Thymus (tissue), 11 donors: ENCODE measurements at regions not wholly inside any gene's neighbourhood (a gene's known extent, or its start where the extent isn't known, plus 50 kb on each side); places are given as distances from the start of the nearest gene placed in this dataset.

Source experiments
- DNase-seq, 9 donors: peaks; one replicate each; pipeline ENCODE4 v3.0.0-alpha.2; 2013; ENCODE audit warnings: low spot score in 9 of 9, low read depth in 6 of 9, missing footprints in 1 of 9
- H3K27ac ChIP-seq, 2 donors: one replicate each; pipeline ENCODE4 v1.5.1; 2013; ENCODE audit warnings: control low read depth in 1 of 2, low read depth in 1 of 2, low read length in 1 of 2, mild to moderate bottlenecking in 1 of 2, moderate library complexity in 1 of 2
- H3K27me3 ChIP-seq, 2 donors: one replicate each; pipeline ENCODE4 v1.5.1; 2013; ENCODE audit warnings: low read length in 1 of 2; ENCODE audit not compliant: control insufficient read depth in 2 of 2, insufficient read depth in 1 of 2
- H3K36me3 ChIP-seq, 2 donors: one replicate each; pipeline ENCODE4 v1.5.1; 2013; ENCODE audit warnings: low read length in 1 of 2, mild to moderate bottlenecking in 1 of 2, moderate library complexity in 1 of 2; ENCODE audit not compliant: control insufficient read depth in 2 of 2, insufficient read depth in 2 of 2
- H3K4me1 ChIP-seq, 2 donors: one replicate each; pipeline ENCODE4 v1.5.1; 2013; ENCODE audit warnings: low read length in 2 of 2; ENCODE audit not compliant: control insufficient read depth in 2 of 2, insufficient read depth in 2 of 2
- H3K4me3 ChIP-seq, 2 donors: one replicate each; pipeline ENCODE4 v1.5.1; 2013; ENCODE audit warnings: low read length in 2 of 2, control low read depth in 1 of 2, mild to moderate bottlenecking in 1 of 2
- H3K9me3 ChIP-seq, 2 donors: one replicate each; pipeline ENCODE4 v1.5.1; 2013; ENCODE audit warnings: low read length in 1 of 2, mild to moderate bottlenecking in 1 of 2; ENCODE audit not compliant: control insufficient read depth in 2 of 2, insufficient read depth in 1 of 2
- WGBS: extraction: QIAGEN DNeasy Blood & Tissue Kit; methylation state at CpG from one replicate; pipeline ENCODE4 v1.1.7; 2013; 5-methylcytosine and 5-hydroxymethylcytosine counted together
- donor health status: healthy.

DNA sequence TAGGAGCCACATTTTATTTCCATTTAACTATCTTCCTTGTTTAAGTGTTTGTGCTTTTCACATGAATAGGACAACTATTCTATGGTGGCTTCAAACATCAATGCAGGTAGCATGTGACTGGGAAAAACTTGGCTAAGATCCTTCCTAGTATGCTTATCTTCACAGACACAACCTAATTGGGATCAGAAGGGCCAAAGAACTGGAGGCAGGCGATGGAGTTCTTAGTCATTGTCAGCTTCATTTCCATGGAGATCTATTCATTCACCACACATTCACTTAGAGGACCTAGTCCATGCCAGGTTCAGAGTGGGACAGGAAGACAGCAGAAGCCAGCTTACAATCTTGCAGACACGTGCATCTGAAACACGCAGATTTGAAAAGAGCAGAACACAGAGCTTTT lies 277.5 kb upstream of the PPP2R3A start:
- no peak overlapping the region for H3K4me3 ChIP-seq
- no peak overlapping the region for H3K27ac ChIP-seq
- WGBS, result 96% methylated on average over 3 of the region's 3 CpGs
- no peaks in the 10 kb centered on the region for H3K4me1 ChIP-seq
- DNase-seq, result no peak
- no peaks in the 10 kb centered on the region for H3K27me3 ChIP-seq
- H3K36me3 ChIP-seq, result no peaks in the 10 kb centered on the region
- no peaks in the 10 kb centered on the region for H3K9me3 ChIP-seq

DNA sequence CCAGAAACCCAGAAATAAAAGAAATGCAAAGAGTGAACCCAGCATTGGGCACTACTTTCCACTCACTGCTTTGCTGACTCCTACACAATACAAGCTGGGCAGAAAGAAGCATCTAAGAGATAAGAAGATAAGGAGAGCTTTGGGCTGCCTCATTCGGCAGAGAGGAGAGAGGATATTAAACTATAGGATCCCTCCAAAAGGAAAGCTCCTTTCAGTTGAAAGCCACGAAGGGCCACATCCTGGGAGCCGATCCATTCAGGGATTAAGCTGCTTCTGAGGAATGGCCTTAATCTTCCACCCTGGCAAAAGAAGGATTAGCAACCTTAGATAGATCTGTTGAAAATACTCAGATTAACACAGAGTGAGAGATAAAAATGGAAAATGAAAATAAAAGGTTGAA lies 274.9 kb upstream of the PPP2R3A start:
- H3K27me3 ChIP-seq, result no peaks in the 10 kb centered on the region
- H3K4me1 ChIP-seq, result no peaks in the 10 kb centered on the region
- WGBS, result 76% methylated on average over 3 of the region's 3 CpGs
- no peak for DNase-seq
- no peak overlapping the region for H3K4me3 ChIP-seq
- H3K36me3 ChIP-seq, result no peaks in the 10 kb centered on the region
- no peak overlapping the region for H3K27ac ChIP-seq
- H3K9me3 ChIP-seq, result no peaks in the 10 kb centered on the region

GRCh38 chr3:135691240-135691639 lies 274.3 kb upstream of the PPP2R3A start:
- Histone ChIP-seq H3K27ac (no peak overlapping the region), H3K4me1 (no peaks in the 10 kb centered on the region), H3K27me3 (no peaks in the 10 kb centered on the region), H3K4me3 (no peak overlapping the region), H3K36me3 (no peaks in the 10 kb centered on the region), H3K9me3 (no peaks in the 10 kb centered on the region)
- no peak for DNase-seq
- 72% methylated on average over 1 of the region's 1 CpG for WGBS

- Histone ChIP-seq H3K27me3 (no peaks in the 10 kb centered on the region), H3K4me1 (no peaks in the 10 kb centered on the region), H3K9me3 (no peaks in the 10 kb centered on the region), H3K36me3 (no peaks in the 10 kb centered on the region), H3K27ac (no peak overlapping the region), H3K4me3 (no peak overlapping the region)
- WGBS, result 45% methylated on average over 1 of the region's 1 CpG
- no peak for DNase-seq
Measured at GRCh38 chr3:135694142-135694541, 271.4 kb upstream of the PPP2R3A start.

DNA sequence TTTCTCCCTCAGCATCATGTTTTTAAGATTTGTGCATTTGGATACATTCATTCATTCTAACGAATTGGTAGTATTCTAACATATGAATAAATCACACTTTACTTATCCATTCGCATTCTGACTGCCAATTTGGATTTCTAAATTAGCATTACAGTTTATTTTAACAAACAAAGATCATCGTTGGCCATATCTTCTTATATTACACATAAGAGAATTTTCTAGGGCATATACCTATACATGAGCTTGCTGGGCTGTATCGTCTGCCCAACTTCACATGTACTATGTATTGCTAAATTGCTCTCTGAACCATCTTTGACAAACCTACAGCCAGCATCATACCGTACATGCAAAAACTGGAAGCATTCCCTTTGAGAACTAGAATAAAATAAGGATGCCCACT lies 265.8 kb upstream of the PPP2R3A start:
- WGBS, result 90% methylated on average over 5 of the region's 5 CpGs
- no peaks in the 10 kb centered on the region for H3K36me3 ChIP-seq
- no peaks in the 10 kb centered on the region for H3K27me3 ChIP-seq
- H3K9me3 ChIP-seq, result no peaks in the 10 kb centered on the region
- no peaks in the 10 kb centered on the region for H3K4me1 ChIP-seq
- no peak overlapping the region for H3K4me3 ChIP-seq
- no peak for DNase-seq
- no peak overlapping the region for H3K27ac ChIP-seq

DNA sequence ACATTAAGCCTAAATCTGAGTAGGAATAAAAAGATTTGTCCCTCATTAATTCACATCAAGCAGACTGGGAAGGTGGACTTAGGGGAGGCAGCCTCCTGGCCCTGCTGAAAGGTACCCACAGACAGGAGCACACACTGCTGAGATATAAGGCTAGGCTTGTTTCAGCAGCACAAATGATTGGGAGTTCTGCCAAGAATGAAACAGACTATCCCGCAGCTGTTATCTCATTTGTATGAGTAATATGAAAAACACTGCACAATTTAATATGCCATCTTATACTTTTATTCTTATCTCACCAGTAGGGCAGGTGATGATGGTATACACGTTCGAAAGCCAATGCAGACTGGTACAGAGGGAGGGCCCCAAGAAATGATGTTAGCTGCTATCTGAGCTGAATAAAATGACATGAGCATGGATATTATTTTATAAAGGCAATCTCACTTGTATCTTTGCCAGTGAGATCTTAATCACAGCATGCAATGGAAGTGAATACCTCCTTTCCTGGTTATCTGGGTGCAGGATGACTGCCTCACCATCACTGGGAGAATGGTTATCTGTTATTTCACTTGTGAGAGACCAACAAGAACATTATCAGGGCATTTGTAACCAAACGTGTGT lies 258.7 kb upstream of the PPP2R3A start:
- WGBS, result 92% methylated on average over 4 of the region's 4 CpGs
- H3K9me3 ChIP-seq, result no peaks in the 10 kb centered on the region
- no peak overlapping the region for H3K27ac ChIP-seq
- no peaks in the 10 kb centered on the region for H3K27me3 ChIP-seq
- H3K4me1 ChIP-seq, result no peaks in the 10 kb centered on the region
- no peak overlapping the region for H3K4me3 ChIP-seq
- H3K36me3 ChIP-seq, result no peaks in the 10 kb centered on the region
- no peak for DNase-seq

DNA sequence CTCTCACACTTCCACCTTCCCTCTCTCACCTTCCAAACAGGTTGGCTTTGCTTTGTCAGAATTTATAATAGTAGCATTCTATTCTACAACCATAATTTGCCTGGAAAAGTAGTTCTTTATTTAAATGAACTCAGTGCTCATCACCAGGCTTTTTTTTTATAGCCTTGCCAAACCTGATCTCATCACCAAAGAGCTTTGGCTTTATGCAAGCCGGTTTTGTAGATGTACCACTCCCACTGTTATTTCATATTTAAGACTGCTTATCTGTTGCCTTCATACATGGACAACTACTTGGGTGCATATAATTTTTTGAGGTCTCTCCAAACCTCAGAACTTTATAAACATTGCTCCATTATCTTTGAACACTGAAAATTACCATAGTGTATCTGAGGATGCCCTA lies 246.1 kb upstream of the PPP2R3A start:
- H3K27ac ChIP-seq, result no peak overlapping the region
- DNase-seq, result no peak
- 91% methylated on average over 1 of the region's 1 CpG for whole genome bisulfite sequencing
- H3K4me1 ChIP-seq, result no peaks in the 10 kb centered on the region
- no peak overlapping the region for H3K4me3 ChIP-seq
- no peaks in the 10 kb centered on the region for H3K9me3 ChIP-seq
- H3K27me3 ChIP-seq, result no peaks in the 10 kb centered on the region
- H3K36me3 ChIP-seq, result no peaks in the 10 kb centered on the region

DNA sequence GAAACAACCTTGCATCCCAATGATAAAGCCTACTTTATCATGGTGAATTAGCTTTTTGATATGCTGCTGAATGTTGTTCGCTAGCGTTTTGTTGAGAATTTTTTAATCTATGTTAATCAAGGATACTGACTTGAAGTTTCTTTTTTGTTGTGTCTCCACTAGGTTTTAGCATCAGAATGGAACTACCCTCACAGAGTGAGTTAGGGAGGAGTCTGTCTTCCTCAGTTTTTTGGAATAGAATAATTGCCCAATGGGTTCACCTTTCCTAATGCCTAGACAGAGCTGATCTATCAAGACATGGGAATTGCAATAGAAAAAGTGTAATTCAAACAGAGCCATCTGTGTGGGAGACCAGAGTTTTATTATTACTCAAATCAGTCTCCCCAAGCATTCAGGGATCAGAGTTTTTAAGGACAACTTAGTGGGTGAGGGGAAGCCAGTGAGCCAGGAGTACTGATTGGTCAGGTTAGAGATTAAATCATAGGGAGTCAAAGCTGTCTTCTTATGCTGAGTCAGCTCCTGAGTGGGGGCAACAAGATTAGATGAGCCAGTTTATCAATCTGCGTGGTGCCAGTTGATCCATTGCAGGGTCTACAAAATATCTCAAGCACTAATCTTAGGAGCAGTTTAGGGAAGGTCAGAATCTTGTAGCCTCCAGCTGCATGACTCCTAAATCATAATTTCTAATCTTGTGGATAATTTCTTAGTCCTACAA lies 237.4 kb upstream of the PPP2R3A start:
- Histone ChIP-seq H3K4me3 (no peak overlapping the region), H3K9me3 (peaks cover 0 to 11% of the 10 kb centered on the region in 2 donors), H3K4me1 (no peaks in the 10 kb centered on the region), H3K36me3 (no peaks in the 10 kb centered on the region), H3K27me3 (no peaks in the 10 kb centered on the region), H3K27ac (no peak overlapping the region)
- WGBS, result 89% methylated on average over 3 of the region's 3 CpGs
- DNase-seq, result no peak

DNA sequence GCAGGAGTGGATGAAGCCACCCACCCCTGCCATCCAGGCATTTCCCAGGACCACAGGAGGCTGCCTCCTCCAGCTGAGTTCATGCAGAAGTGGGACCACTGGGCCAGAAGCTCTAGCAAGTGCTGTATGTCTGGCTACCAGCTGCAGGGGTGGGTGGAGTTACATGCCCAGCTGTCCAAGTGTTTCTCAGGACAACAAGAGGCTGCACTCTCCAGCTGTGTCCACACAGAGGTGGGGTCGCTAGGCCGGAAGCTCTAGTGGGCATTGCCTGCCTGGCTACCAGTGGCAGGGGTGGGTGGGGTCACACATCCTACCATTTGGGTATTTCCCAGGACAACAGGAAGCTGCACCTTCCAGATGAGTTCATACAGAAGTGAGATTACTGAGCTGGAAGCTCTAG lies 234.0 kb upstream of the PPP2R3A start:
- Histone ChIP-seq H3K4me1 (no peaks in the 10 kb centered on the region), H3K27ac (no peak overlapping the region), H3K9me3 (peaks cover 0 to 11% of the 10 kb centered on the region in 2 donors), H3K27me3 (no peaks in the 10 kb centered on the region), H3K36me3 (no peaks in the 10 kb centered on the region), H3K4me3 (no peak overlapping the region)
- no peak for DNase-seq
- WGBS, result 95% methylated on average over 2 of the region's 2 CpGs
